ENCODE measurements at regions not wholly inside any gene's neighbourhood (a gene's known extent, or its start where the extent isn't known, plus 50 kb on each side); places are given as distances from the start of the nearest gene placed in this dataset.

GRCh38 chr17:53919356-53919755 lies 96.6 kb downstream of the KIF2B start:
- H3K4me3 ChIP-seq: no peak overlapping the region
- H3K36me3 ChIP-seq: no peaks in the 10 kb centered on the region
- H3K27me3 ChIP-seq: no peaks in the 10 kb centered on the region
- WGBS, 2 donors: 79 to 92% methylated on average over 1 of the region's 1 CpG
- intact Hi-C loops (cut with DNase I): no loop called here
- peaks cover 0 to 8% (median 0%) of the 10 kb centered on the region in 11 donors for H3K9me3 ChIP-seq
- ATAC-seq (no peak), DNase-seq (no peak)
- H3K27ac ChIP-seq: no peak overlapping the region
- H3K4me1 ChIP-seq: no peaks in the 10 kb centered on the region
- TF ChIP-seq CTCF (IDR thresholded peaks at IDR 0.05): no peak

- DNase-seq (no peak), ATAC-seq (no peak)
- no peaks in the 10 kb centered on the region for H3K4me1 ChIP-seq
- WGBS, 2 donors: 34 to 42% methylated on average over 4 of the region's 4 CpGs
- no peaks in the 10 kb centered on the region for H3K36me3 ChIP-seq
- no peaks in the 10 kb centered on the region for H3K27me3 ChIP-seq
- intact Hi-C loops (cut with DNase I): no loop called here
- peaks cover 0 to 3% (median 0%) of the 10 kb centered on the region in 11 donors for H3K9me3 ChIP-seq
- TF ChIP-seq CTCF (IDR thresholded peaks at IDR 0.05): no peak
- no peak overlapping the region for H3K27ac ChIP-seq
- no peak overlapping the region for H3K4me3 ChIP-seq
Observed at GRCh38 chr17:53924530-53925455, 102.1 kb downstream of the KIF2B start.

GRCh38 chr17:53932386-53932785 lies 109.7 kb downstream of the KIF2B start:
- Histone ChIP-seq H3K36me3 (no peaks in the 10 kb centered on the region), H3K9me3 (peaks cover 0 to 14% (median 0%) of the 10 kb centered on the region in 11 donors), H3K27ac (no peak overlapping the region), H3K4me3 (no peak overlapping the region), H3K27me3 (no peaks in the 10 kb centered on the region), H3K4me1 (no peaks in the 10 kb centered on the region)
- DNase-seq: no peak
- WGBS, 2 donors: 41 to 47% methylated on average over 2 of the region's 2 CpGs
- no peak for ATAC-seq
- TF ChIP-seq CTCF (IDR thresholded peaks at IDR 0.05): no peak
- intact Hi-C loops (cut with DNase I): no loop called here

GRCh38 chr17:53934931-53935330 lies 112.2 kb downstream of the KIF2B start:
- no peak for ATAC-seq
- H3K36me3 ChIP-seq: no peaks in the 10 kb centered on the region
- no peaks in the 10 kb centered on the region for H3K4me1 ChIP-seq
- 74 to 79% methylated on average over 2 of the region's 2 CpGs for WGBS, 2 donors
- intact Hi-C loops (cut with DNase I): no loop called here
- no peaks in the 10 kb centered on the region for H3K27me3 ChIP-seq
- TF ChIP-seq CTCF (IDR thresholded peaks at IDR 0.05): no peak
- no peak for DNase-seq
- no peak overlapping the region for H3K4me3 ChIP-seq
- H3K9me3 ChIP-seq: peaks cover 0 to 14% (median 0%) of the 10 kb centered on the region in 11 donors
- no peak overlapping the region for H3K27ac ChIP-seq

Measured in heart right ventricle (tissue), 16 donors.